Activated naive CD8-positive, alpha-beta T cell treated with anti-CD3 and anti-CD28 coated beads, Interleukin-2, amount 50 U/mL, for 24 hours (primary cell): ENCODE measurements at regions not wholly inside any gene's neighbourhood (a gene's known extent, or its start where the extent isn't known, plus 50 kb on each side); places are given as distances from the start of the nearest gene placed in this dataset.

Source experiments
- ATAC-seq: fragments of 150-1000 bp; cut with Tn5 transposase; one replicate; pipeline ENCODE4 v1.10.0; 2021
- DNase-seq: peaks from one replicate; pipeline ENCODE4 v3.0.0; 2021
- H3K27ac Mint-ChIP-seq: one replicate; pipeline ENCODE4 v1.8.0; 2021; ENCODE audit warnings: mild to moderate bottlenecking, mixed read lengths
- H3K27me3 Mint-ChIP-seq: one replicate; pipeline ENCODE4 v1.8.0; 2021; ENCODE audit warnings: mixed read lengths
- H3K36me3 Mint-ChIP-seq: one replicate; pipeline ENCODE4 v1.8.0; 2021; ENCODE audit warnings: low read depth, mixed read lengths
- H3K4me1 Mint-ChIP-seq: one replicate; pipeline ENCODE4 v1.8.0; 2021; ENCODE audit warnings: mixed read lengths
- H3K4me3 Mint-ChIP-seq: one replicate; pipeline ENCODE4 v1.8.0; 2021; ENCODE audit warnings: mild to moderate bottlenecking, moderate library complexity, mixed read lengths
- H3K9me3 Mint-ChIP-seq: one replicate; pipeline ENCODE4 v1.8.0; 2021; ENCODE audit warnings: mixed read lengths

DNA sequence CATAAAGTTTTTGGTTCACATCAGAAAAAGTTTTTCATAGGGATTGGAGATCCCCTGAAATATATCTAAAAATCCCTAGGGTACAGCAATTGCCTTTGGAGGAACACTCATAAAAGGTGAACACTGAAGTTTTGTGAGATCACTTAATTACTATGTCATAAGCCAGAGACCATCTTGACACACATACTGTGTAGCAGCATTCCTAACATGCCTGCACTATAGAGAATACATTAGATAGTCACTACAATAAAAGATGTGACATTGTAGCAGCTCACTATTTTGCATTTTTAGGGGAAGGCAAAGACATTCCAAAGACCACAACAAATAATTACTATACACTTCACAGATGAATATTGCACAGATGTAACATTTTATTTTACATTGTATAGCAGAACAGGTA is 779.9 kb downstream of the KCNT2 start:
- Mint-ChIP-seq H3K36me3 (no peaks in the 10 kb centered on the region), H3K4me3 (no peak overlapping the region)
- no peak for DNase-seq

DNA sequence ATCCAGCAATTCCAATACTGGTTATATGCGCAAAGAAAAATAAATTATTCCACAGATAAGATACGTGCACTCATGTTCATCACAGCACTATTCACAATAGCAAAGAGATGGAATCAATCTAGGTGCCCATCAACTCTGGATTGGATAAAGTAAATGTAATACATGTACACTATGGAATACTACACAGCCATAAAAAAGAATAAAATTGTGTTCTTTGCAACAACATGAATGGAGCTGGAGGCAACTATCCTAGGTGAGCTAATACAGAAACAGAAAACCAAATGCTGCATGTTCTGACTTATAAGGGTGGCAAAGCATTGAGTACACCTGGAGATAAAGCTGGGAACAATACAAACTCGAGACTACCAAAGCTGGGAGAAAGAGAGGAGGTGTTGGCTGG is 787.3 kb downstream of the KCNT2 start:
- ATAC-seq (no peak), DNase-seq (no peak)
- Mint-ChIP-seq H3K36me3 (no peaks in the 10 kb centered on the region), H3K27ac (no peak overlapping the region), H3K4me3 (no peak overlapping the region), H3K9me3 (peaks cover 3% of the 10 kb centered on the region), H3K27me3 (no peaks in the 10 kb centered on the region), H3K4me1 (no peaks in the 10 kb centered on the region)

More for the DNA sequence above, 779.9 kb downstream of the KCNT2 start:
- Mint-ChIP-seq H3K4me1 (no peaks in the 10 kb centered on the region), H3K9me3 (no peaks in the 10 kb centered on the region), H3K27me3 (no peaks in the 10 kb centered on the region), H3K27ac (no peak overlapping the region)
- no peak for ATAC-seq

DNA sequence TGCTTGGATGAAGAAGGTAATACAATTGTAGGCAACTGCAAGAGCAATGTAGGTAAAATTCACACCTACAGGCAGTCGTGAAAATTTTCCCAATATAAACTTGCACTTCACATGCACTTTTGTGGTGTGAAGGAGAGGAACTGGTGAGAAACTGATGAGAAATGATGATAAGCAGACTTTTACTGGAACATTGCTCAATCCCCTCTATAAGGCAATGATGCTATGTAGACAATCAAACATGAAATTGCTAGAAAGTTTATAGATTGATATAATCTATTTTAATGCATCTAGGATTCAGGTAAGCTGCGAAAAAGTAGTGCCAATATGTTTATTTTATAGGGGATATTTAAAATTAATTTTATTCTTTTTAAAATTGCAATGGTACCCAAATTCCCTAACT is 802.2 kb downstream of the KCNT2 start:
- DNase-seq (no peak), ATAC-seq (no peak)
- Mint-ChIP-seq H3K27ac (no peak overlapping the region), H3K36me3 (no peaks in the 10 kb centered on the region), H3K27me3 (no peaks in the 10 kb centered on the region), H3K4me1 (no peaks in the 10 kb centered on the region), H3K9me3 (no peaks in the 10 kb centered on the region), H3K4me3 (no peak overlapping the region)

DNA sequence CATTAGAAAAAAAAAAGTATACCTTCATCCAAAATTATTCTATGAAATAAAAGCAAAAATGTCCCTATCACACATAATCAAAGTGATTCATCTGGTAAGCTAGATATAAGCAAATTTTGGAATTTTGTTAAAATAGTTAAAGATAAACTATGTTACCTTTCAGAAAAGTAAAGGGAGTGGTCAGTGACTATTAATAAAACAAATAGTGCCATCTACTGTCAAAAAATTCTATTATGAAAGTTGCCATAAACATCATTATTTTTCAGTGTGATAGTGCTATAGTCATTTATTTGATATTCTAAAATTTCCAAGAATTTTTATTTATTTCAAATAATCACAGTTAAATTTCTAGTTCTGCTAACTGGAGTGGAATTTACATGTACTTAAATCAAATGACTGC is 803.7 kb downstream of the KCNT2 start:
- DNase-seq (no peak), ATAC-seq (no peak)
- Mint-ChIP-seq H3K27me3 (no peaks in the 10 kb centered on the region), H3K27ac (no peak overlapping the region), H3K36me3 (no peaks in the 10 kb centered on the region), H3K9me3 (no peaks in the 10 kb centered on the region), H3K4me3 (no peak overlapping the region), H3K4me1 (no peaks in the 10 kb centered on the region)

DNA sequence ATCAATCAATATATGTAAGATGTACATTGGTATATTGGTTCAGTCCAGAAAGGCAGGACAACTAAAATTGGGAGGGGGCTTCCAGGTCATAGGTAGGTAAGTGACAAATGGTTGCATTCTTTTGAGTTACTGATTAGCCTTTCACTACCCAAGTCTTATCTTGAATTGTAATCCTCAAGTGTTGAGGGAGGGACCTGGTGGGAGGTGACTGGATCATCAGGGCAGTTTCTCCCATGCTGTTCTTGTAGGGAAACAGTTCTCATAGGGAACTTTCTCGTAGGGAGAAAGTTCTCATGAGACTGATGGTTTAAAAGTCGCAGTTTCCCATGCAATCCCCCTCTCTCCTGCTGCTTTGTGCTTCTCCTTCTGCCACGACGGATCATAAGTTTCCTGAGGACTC is 809.2 kb downstream of the KCNT2 start:
- no peak overlapping the region for H3K27ac Mint-ChIP-seq
- H3K4me3 Mint-ChIP-seq, result no peak overlapping the region
- no peaks in the 10 kb centered on the region for H3K4me1 Mint-ChIP-seq
- no peaks in the 10 kb centered on the region for H3K36me3 Mint-ChIP-seq
- H3K9me3 Mint-ChIP-seq, result no peaks in the 10 kb centered on the region
- ATAC-seq, result no peak
- no peaks in the 10 kb centered on the region for H3K27me3 Mint-ChIP-seq
- DNase-seq, result no peak

DNA sequence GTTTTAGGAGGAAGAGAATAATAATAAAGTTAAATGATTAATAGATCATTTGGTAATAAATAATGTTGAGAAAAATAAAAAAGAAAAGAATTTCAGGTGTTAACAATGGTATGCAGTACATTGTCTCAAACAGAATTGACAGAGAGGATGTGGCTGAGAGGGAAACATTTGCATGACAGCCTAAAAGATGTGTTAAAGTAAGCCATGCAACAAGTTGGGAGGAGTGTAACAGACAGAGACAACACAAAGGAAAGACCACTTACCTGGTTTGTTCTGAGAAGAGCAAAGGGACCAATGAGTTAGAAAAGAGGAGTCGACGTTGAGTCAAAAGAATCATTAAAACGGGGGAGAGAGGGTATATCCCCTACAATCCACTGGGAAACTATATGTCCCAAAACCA is 814.0 kb downstream of the KCNT2 start:
- no peaks in the 10 kb centered on the region for H3K36me3 Mint-ChIP-seq
- no peak overlapping the region for H3K27ac Mint-ChIP-seq
- H3K4me1 Mint-ChIP-seq, result no peaks in the 10 kb centered on the region

DNA sequence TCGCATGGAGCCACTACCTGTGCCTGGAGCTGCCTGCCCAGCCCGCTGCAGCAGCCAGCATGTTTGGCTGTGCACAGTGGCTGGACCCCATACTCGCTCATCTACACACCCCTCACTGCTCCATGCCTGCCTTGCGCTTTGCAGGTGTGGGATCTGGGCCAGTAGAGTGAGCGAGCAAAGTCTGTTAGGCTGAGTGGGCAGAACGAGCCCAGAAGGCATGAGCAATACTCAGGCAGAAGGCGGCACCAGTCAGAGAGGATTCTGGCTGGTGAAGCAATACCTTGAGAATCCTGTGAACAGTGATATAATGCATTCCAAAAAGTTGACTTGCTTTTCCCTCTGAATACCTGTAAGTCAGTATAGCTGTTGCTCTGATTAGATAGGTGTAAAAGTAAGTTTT is 816.4 kb downstream of the KCNT2 start:
- ATAC-seq, result no peak
- H3K27ac Mint-ChIP-seq, result no peak overlapping the region
- no peaks in the 10 kb centered on the region for H3K36me3 Mint-ChIP-seq

More for the DNA sequence above, 814.0 kb downstream of the KCNT2 start:
- Mint-ChIP-seq H3K9me3 (no peaks in the 10 kb centered on the region), H3K27me3 (no peaks in the 10 kb centered on the region), H3K4me3 (no peak overlapping the region)
- ATAC-seq (no peak), DNase-seq (no peak)

DNA sequence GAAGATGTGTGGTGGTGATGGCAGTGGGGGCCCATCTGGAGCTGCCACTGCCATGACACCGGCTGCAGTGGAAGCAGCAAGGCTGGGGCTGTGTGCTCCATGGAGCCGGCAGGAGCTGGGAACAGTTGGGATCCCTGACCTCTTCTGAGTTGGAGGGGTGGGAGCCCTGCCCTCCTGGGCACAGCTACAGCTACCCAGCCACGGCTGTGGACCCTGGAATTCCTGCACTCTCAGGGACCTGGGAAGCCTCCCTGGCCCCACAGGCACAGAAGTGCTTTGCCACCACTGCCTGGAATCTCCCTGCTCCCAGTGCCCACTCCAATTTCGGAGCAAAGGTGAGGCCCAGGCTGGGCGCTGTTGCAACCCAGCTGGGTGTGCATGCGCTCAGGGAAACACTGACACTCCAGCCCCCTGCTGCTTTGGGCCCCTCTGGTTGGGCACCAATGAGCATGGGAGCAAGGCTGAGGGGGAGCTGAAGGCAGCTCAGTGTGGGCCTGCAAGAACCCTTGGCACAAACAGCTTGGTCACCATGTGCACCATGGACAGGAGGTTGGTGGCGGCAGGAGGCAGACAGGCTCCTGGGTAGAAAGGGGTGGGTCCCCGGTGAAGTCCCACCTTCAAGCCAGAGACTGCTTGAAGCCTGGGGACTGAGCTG is 817.6 kb downstream of the KCNT2 start:
- ATAC-seq, result peak; percentile 10
- no peaks in the 10 kb centered on the region for H3K36me3 Mint-ChIP-seq
- no peak overlapping the region for H3K4me3 Mint-ChIP-seq

More for the DNA sequence above, 816.4 kb downstream of the KCNT2 start:
- Mint-ChIP-seq H3K9me3 (peaks cover 4% of the 10 kb centered on the region), H3K27me3 (no peaks in the 10 kb centered on the region), H3K4me1 (no peaks in the 10 kb centered on the region), H3K4me3 (no peak overlapping the region)
- no peak for DNase-seq

DNA sequence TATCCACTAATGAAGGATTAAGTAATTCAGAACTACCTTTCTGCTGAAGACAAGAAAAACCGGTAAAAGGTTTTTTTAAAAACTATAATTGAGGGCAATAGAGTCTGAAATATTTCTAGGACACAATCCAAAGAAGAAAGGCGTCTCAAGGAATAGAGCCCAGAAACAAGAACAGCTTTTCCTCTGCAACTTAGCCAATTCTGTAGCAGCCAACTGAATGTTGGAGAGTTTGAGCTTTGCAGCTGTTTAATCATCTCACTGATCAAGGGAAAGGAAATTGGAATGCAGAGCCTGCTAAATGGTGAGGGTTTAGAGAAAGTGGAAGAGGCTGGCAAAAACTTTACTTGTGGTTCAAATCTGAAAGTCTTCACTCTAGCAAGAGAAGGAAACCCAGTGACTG is 818.9 kb downstream of the KCNT2 start:
- ATAC-seq (no peak), DNase-seq (no peak)
- H3K4me1 Mint-ChIP-seq, result no peaks in the 10 kb centered on the region
- no peak overlapping the region for H3K27ac Mint-ChIP-seq
- peaks cover 4% of the 10 kb centered on the region for H3K9me3 Mint-ChIP-seq
- H3K27me3 Mint-ChIP-seq, result no peaks in the 10 kb centered on the region
- no peaks in the 10 kb centered on the region for H3K36me3 Mint-ChIP-seq
- no peak overlapping the region for H3K4me3 Mint-ChIP-seq

More for the DNA sequence above, 817.6 kb downstream of the KCNT2 start:
- no peak for DNase-seq
- Mint-ChIP-seq H3K4me1 (no peaks in the 10 kb centered on the region), H3K27me3 (no peaks in the 10 kb centered on the region), H3K9me3 (peaks cover 4% of the 10 kb centered on the region), H3K27ac (no peak overlapping the region)

DNA sequence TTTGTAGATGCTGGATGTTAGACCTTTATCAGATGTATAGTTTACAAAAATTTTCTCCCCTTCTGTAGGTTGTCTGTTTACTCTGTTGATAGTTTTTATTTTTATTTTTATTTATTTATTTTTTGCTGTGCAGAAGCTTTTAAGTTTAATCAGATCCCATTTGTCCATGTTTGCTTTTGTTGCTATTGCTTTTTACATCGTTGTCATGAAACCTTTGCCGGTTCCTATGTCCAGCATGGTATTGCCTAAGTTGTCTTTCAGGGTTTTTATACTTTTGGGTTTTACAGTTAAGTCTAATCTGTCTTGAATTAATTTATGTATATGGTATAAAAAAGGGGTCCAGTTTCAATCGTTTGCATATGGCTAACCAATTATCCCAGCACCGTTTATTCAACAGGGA is 819.5 kb downstream of the KCNT2 start:
- H3K9me3 Mint-ChIP-seq, result peaks cover 4% of the 10 kb centered on the region
- ATAC-seq, result no peak
- H3K27me3 Mint-ChIP-seq, result no peaks in the 10 kb centered on the region
- no peak for DNase-seq
- H3K36me3 Mint-ChIP-seq, result no peaks in the 10 kb centered on the region
- no peak overlapping the region for H3K27ac Mint-ChIP-seq
- no peak overlapping the region for H3K4me3 Mint-ChIP-seq
- no peaks in the 10 kb centered on the region for H3K4me1 Mint-ChIP-seq

DNA sequence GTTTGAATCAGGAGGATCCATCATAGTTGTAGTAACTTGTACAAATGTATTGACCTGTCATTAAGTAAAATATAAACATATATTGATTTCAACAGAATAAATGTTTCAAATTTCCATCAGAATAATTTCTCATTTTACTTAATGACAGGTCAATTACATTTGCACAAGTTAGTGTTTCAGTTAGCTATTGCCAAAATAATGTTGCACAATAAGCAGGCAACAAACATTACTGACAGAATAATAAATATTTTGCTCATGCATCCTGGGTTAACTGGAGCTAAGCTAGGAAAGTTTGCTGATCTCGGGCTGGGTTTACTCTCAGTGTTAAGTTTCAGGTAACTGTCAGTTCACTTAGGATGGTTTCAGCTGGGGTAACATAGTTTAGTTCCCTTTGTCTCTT is 822.4 kb downstream of the KCNT2 start:
- Mint-ChIP-seq H3K27me3 (no peaks in the 10 kb centered on the region), H3K4me3 (no peak overlapping the region), H3K36me3 (no peaks in the 10 kb centered on the region), H3K4me1 (no peaks in the 10 kb centered on the region), H3K9me3 (peaks cover 4% of the 10 kb centered on the region), H3K27ac (no peak overlapping the region)
- DNase-seq (no peak), ATAC-seq (no peak)

DNA sequence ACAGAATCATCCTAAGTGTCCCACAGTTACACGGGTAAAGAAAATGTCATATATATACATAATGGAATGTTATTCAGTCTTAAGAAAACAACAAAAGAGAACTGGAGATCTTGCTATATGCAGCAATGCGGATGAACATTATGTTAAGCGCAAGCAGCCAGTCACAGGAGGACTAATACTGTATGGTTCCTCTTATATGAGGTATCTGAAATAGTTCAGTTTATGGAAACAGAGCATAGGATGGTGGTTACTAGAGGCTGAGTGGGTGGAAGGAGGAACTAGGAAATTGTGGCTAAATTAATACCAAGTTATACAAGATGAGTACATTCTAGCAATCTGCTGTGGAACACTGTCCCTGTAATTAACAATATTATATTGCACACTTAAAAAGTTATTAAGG is 834.3 kb downstream of the KCNT2 start:
- H3K4me1 Mint-ChIP-seq, result no peaks in the 10 kb centered on the region
- ATAC-seq (no peak), DNase-seq (no peak)
- H3K27me3 Mint-ChIP-seq, result no peaks in the 10 kb centered on the region
- no peaks in the 10 kb centered on the region for H3K9me3 Mint-ChIP-seq
- H3K4me3 Mint-ChIP-seq, result no peak overlapping the region
- H3K36me3 Mint-ChIP-seq, result no peaks in the 10 kb centered on the region
- H3K27ac Mint-ChIP-seq, result no peak overlapping the region

DNA sequence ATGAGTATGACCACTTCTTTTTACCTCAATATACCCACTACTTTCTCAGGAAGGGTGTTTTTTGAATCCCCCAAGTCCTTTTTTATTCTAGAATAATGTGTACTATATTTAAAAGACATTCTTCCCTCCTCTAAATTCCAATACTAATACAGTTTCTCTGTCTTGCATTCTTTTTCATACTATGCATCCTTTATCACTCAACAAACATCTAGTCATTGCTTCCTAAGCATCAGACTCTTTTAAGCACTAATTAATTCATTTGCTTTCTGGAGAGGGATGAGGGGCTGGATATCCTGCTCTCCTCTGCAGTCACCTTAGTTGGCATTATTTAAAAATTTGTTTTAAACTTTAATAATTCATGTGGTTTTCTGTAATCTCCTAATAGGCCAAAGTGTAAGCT is 838.8 kb downstream of the KCNT2 start:
- Mint-ChIP-seq H3K9me3 (no peaks in the 10 kb centered on the region), H3K36me3 (no peaks in the 10 kb centered on the region), H3K4me3 (no peak overlapping the region), H3K27me3 (no peaks in the 10 kb centered on the region), H3K4me1 (no peaks in the 10 kb centered on the region), H3K27ac (no peak overlapping the region)
- ATAC-seq, result no peak
- DNase-seq, result no peak

DNA sequence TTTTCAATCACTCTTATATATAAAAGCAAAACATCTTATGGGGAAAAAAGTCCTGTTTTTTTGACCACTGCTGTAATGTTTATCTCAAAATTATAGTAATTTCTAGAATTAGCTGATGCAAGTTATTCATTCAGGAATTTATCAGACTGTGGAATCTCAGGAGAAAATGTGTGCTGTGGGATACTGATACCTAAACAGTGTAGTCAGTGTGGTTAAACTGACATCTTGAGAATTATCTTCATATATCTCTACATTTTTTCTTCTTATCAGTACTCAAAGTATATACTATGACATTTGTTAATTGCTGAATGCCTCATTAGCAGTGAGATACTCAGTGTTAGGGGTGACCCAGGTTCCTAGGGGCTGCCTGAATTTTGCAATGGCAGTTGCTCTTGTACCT is 839.3 kb downstream of the KCNT2 start:
- DNase-seq (no peak), ATAC-seq (no peak)
- no peak overlapping the region for H3K4me3 Mint-ChIP-seq
- H3K9me3 Mint-ChIP-seq, result no peaks in the 10 kb centered on the region
- H3K27ac Mint-ChIP-seq, result no peak overlapping the region
- no peaks in the 10 kb centered on the region for H3K4me1 Mint-ChIP-seq
- no peaks in the 10 kb centered on the region for H3K36me3 Mint-ChIP-seq
- H3K27me3 Mint-ChIP-seq, result no peaks in the 10 kb centered on the region

DNA sequence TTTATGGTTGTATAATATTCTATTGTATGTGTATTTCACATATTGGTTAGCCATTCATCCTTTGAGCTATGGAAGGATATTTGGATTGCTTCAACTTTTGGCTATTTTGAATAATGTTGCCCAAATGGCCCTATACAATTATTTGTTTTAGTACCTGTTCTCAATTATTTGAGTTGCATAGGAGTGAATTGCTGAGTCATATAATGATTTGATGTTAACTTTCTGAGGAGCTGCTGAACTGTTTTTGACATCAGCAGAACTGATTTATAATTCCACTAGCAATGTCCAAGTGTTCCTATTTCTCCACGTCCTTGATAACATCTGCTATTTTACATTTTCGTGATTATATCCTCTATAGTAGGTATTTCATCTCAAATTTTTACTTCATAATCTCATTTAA is 839.9 kb downstream of the KCNT2 start:
- H3K9me3 Mint-ChIP-seq, result no peaks in the 10 kb centered on the region
- no peak for DNase-seq

DNA sequence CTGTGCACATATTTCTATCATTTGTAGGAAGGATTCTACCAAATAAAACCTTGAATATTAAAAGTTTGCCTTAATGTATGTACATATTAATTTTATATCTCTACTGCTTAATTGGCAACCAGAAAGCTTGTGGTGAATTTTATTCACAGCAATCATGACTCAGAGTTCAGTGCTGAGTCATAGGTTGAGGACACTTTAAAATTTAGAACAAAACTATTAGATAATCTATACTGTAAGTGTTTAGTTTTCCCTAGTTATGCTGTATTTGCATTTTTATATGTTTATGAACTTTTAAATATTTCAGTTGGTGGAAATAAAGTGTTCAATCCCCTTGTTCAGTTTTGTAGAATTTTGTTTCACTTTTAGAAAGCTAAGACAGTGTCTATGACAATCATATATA is 841.5 kb downstream of the KCNT2 start:
- H3K27ac Mint-ChIP-seq, result no peak overlapping the region
- no peaks in the 10 kb centered on the region for H3K27me3 Mint-ChIP-seq
- H3K9me3 Mint-ChIP-seq, result no peaks in the 10 kb centered on the region
- H3K36me3 Mint-ChIP-seq, result no peaks in the 10 kb centered on the region
- H3K4me3 Mint-ChIP-seq, result no peak overlapping the region
- no peak for ATAC-seq
- DNase-seq, result no peak
- H3K4me1 Mint-ChIP-seq, result no peaks in the 10 kb centered on the region

More for the DNA sequence above, 839.9 kb downstream of the KCNT2 start:
- no peak overlapping the region for H3K27ac Mint-ChIP-seq
- no peak for ATAC-seq
- no peaks in the 10 kb centered on the region for H3K4me1 Mint-ChIP-seq
- no peaks in the 10 kb centered on the region for H3K36me3 Mint-ChIP-seq
- H3K4me3 Mint-ChIP-seq, result no peak overlapping the region
- H3K27me3 Mint-ChIP-seq, result no peaks in the 10 kb centered on the region
